Astrocyte (in vitro differentiated cells and primary cell): ENCODE measurements at regions not wholly inside any gene's neighbourhood (a gene's known extent, or its start where the extent isn't known, plus 50 kb on each side); places are given as distances from the start of the nearest gene placed in this dataset.

Experiments used
- EZH2 ChIP-seq: IDR thresholded peaks from 2 replicates; pipeline ENCODE4 v1.6.1; 2012; ENCODE audit warnings: mild to moderate bottlenecking, low read length, inconsistent platforms; ENCODE audit not compliant: insufficient read depth
- TF ChIP-seq, protein P1 (sequence below): IDR thresholded peaks from 2 replicates; pipeline ENCODE4 v1.5.1; 2011; ENCODE audit warnings: low read depth, mild to moderate bottlenecking, inconsistent platforms, low read length, moderate library complexity; ENCODE audit not compliant: insufficient read depth

DNA sequence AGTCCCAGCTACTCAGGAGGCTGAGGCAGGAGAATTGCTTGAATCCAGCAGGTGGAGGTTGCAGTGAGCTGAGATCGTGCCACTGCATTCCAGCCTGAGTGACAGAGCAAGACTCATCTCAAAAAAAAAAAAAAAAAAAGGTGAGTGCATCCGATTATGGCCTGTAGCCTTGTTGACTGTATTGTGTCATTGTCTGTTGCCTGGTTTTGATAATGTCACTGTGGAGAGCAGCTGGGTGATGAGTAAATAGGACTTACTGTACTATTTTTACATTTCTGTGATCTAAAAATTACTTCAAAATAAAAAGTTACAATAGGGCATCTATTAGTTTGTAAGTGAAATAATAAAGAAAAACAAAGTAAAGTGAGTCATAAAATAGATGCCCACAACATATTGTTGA, 134.1 kb upstream of the SALL4 start:
- TF ChIP-seq, protein P1, sequence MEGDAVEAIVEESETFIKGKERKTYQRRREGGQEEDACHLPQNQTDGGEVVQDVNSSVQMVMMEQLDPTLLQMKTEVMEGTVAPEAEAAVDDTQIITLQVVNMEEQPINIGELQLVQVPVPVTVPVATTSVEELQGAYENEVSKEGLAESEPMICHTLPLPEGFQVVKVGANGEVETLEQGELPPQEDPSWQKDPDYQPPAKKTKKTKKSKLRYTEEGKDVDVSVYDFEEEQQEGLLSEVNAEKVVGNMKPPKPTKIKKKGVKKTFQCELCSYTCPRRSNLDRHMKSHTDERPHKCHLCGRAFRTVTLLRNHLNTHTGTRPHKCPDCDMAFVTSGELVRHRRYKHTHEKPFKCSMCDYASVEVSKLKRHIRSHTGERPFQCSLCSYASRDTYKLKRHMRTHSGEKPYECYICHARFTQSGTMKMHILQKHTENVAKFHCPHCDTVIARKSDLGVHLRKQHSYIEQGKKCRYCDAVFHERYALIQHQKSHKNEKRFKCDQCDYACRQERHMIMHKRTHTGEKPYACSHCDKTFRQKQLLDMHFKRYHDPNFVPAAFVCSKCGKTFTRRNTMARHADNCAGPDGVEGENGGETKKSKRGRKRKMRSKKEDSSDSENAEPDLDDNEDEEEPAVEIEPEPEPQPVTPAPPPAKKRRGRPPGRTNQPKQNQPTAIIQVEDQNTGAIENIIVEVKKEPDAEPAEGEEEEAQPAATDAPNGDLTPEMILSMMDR, result no peak
- no peak for TF ChIP-seq EZH2
